ENCODE measurements at regions not wholly inside any gene's neighbourhood (a gene's known extent, or its start where the extent isn't known, plus 50 kb on each side); places are given as distances from the start of the nearest gene placed in this dataset.

GRCh38 chr11:96643173-96643572 is 253.4 kb downstream of the JRKL start:
- Histone ChIP-seq H3K9me3 (ENCODE audit: low read length) (no peaks in the 10 kb centered on the region), H4K20me1 (ENCODE audit: insufficient read depth, low read length) (no peaks in the 10 kb centered on the region), H3F3A (ENCODE audit: insufficient read depth, low read length) (no peaks in the 10 kb centered on the region), H3K36me3 (ENCODE audit: insufficient read depth, low read length) (no peaks in the 10 kb centered on the region), H3K27me3 (ENCODE audit: insufficient read depth, low read length) (no peaks in the 10 kb centered on the region), H3K9me2 (ENCODE audit: low read depth, low read length) (no peaks in the 10 kb centered on the region), H3K9ac (ENCODE audit: low read length) (no peak overlapping the region), H2AFZ (ENCODE audit: low read length) (no peak overlapping the region), H3K4me3 (ENCODE audit: low read depth, low read length, poor library complexity, severe bottlenecking) (no peak overlapping the region), H3K4me2 (ENCODE audit: low read length) (no peak overlapping the region), H3K27ac (ENCODE audit: low read depth, low read length, poor library complexity, severe bottlenecking) (no peak overlapping the region), H3K79me2 (ENCODE audit: insufficient read depth, low read length) (no peaks in the 10 kb centered on the region), H3K4me1 (ENCODE audit: insufficient read depth, low read length, severe bottlenecking) (no peaks in the 10 kb centered on the region)
- TF ChIP-seq, protein P1, sequence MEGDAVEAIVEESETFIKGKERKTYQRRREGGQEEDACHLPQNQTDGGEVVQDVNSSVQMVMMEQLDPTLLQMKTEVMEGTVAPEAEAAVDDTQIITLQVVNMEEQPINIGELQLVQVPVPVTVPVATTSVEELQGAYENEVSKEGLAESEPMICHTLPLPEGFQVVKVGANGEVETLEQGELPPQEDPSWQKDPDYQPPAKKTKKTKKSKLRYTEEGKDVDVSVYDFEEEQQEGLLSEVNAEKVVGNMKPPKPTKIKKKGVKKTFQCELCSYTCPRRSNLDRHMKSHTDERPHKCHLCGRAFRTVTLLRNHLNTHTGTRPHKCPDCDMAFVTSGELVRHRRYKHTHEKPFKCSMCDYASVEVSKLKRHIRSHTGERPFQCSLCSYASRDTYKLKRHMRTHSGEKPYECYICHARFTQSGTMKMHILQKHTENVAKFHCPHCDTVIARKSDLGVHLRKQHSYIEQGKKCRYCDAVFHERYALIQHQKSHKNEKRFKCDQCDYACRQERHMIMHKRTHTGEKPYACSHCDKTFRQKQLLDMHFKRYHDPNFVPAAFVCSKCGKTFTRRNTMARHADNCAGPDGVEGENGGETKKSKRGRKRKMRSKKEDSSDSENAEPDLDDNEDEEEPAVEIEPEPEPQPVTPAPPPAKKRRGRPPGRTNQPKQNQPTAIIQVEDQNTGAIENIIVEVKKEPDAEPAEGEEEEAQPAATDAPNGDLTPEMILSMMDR (IDR thresholded peaks at IDR 0.05; ENCODE audit: low read length) = no peak
- TF ChIP-seq EZH2 (IDR thresholded peaks at IDR 0.05; ENCODE audit: borderline replicate concordance, low read length) = no peak

DNA sequence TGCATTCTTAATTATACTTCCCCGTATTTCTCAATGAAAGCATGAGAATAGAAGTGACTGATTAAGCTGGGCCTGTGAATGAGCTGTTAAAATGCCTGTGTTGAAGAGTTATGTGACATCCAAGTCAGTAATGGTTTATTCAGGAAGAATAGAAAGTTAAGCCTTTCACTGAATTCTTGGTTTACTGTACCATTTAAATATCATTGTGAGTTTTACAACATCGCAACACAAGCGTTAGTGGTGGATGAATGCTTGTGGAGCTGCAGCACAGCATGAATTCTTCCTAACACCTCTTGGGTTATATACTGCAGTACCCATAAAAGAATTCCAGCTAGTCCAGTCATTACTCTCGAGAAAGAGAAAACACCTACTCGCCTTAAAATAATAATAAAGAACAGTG is 257.8 kb downstream of the JRKL start:
- no peak overlapping the region for H3K4me3 ChIP-seq (ENCODE audit: low read depth, low read length, poor library complexity, severe bottlenecking)
- TF ChIP-seq EZH2 (IDR thresholded peaks at IDR 0.05; ENCODE audit: borderline replicate concordance, low read length) = no peak
- TF ChIP-seq, protein P1 (IDR thresholded peaks at IDR 0.05; ENCODE audit: low read length) = no peak
- H4K20me1 ChIP-seq (ENCODE audit: insufficient read depth, low read length) = no peaks in the 10 kb centered on the region
- H2AFZ ChIP-seq (ENCODE audit: low read length) = no peak overlapping the region
- H3K27me3 ChIP-seq (ENCODE audit: insufficient read depth, low read length) = no peaks in the 10 kb centered on the region
- H3K9me3 ChIP-seq (ENCODE audit: low read length) = no peaks in the 10 kb centered on the region
- no peaks in the 10 kb centered on the region for H3K79me2 ChIP-seq (ENCODE audit: insufficient read depth, low read length)
- no peaks in the 10 kb centered on the region for H3F3A ChIP-seq (ENCODE audit: insufficient read depth, low read length)
- no peak overlapping the region for H3K9ac ChIP-seq (ENCODE audit: low read length)
- H3K36me3 ChIP-seq (ENCODE audit: insufficient read depth, low read length) = no peaks in the 10 kb centered on the region
- H3K4me1 ChIP-seq (ENCODE audit: insufficient read depth, low read length, severe bottlenecking) = no peaks in the 10 kb centered on the region
- no peaks in the 10 kb centered on the region for H3K9me2 ChIP-seq (ENCODE audit: low read depth, low read length)
- H3K27ac ChIP-seq (ENCODE audit: low read depth, low read length, poor library complexity, severe bottlenecking) = no peak overlapping the region
- no peak overlapping the region for H3K4me2 ChIP-seq (ENCODE audit: low read length)

DNA sequence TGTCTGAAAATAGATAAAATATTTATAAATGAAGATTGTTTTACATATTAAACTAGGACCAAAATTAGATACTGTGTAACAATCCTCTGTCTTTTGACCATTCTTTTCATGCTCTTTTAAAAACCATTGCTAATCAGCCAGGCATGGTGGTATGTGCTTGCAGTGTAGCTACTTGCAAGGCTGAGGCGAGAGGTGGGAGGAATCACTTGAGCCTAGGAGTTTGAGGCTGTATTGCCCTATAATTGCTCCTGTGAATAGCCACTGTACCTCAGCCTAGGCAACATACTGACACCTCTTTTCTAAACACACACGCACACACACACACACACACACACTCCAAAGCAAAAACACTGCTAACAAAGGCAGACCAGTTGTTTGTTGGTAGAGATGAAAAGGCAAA is 259.2 kb downstream of the JRKL start:
- Histone ChIP-seq H3K9me3 (ENCODE audit: low read length) (no peaks in the 10 kb centered on the region), H3K27me3 (ENCODE audit: insufficient read depth, low read length) (no peaks in the 10 kb centered on the region), H3K4me1 (ENCODE audit: insufficient read depth, low read length, severe bottlenecking) (no peaks in the 10 kb centered on the region), H4K20me1 (ENCODE audit: insufficient read depth, low read length) (no peaks in the 10 kb centered on the region), H2AFZ (ENCODE audit: low read length) (no peak overlapping the region), H3K4me2 (ENCODE audit: low read length) (no peak overlapping the region), H3K36me3 (ENCODE audit: insufficient read depth, low read length) (no peaks in the 10 kb centered on the region), H3K9ac (ENCODE audit: low read length) (no peak overlapping the region), H3K4me3 (ENCODE audit: low read depth, low read length, poor library complexity, severe bottlenecking) (no peak overlapping the region), H3K9me2 (ENCODE audit: low read depth, low read length) (no peaks in the 10 kb centered on the region), H3F3A (ENCODE audit: insufficient read depth, low read length) (no peaks in the 10 kb centered on the region), H3K79me2 (ENCODE audit: insufficient read depth, low read length) (no peaks in the 10 kb centered on the region), H3K27ac (ENCODE audit: low read depth, low read length, poor library complexity, severe bottlenecking) (no peak overlapping the region)
- TF ChIP-seq, protein P1 (IDR thresholded peaks at IDR 0.05; ENCODE audit: low read length) = no peak
- no peak for TF ChIP-seq EZH2 (IDR thresholded peaks at IDR 0.05; ENCODE audit: borderline replicate concordance, low read length)
